ENCODE measurements at regions not wholly inside any gene's neighbourhood (a gene's known extent, or its start where the extent isn't known, plus 50 kb on each side); places are given as distances from the start of the nearest gene placed in this dataset.

DNA sequence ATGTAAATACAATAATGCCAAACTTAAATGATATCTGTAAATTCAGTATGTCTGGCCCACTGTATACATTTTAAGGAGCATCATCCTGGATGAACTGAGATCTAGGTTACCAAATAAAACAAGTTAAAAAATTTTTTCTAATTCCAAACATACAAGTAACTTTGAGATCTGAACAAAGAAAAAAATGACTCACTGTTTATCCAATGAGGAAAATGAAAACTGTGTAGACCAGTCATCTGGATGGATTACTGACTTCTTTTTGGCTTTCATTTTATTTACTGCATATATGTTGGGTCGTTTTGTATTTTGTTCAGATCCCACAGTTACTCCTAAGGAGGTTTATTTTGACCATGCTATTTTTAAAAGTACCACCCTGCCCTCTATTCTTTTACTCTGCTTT lies 189.8 kb downstream of the RBM43 start:
- DNase-seq, result no peak

DNA sequence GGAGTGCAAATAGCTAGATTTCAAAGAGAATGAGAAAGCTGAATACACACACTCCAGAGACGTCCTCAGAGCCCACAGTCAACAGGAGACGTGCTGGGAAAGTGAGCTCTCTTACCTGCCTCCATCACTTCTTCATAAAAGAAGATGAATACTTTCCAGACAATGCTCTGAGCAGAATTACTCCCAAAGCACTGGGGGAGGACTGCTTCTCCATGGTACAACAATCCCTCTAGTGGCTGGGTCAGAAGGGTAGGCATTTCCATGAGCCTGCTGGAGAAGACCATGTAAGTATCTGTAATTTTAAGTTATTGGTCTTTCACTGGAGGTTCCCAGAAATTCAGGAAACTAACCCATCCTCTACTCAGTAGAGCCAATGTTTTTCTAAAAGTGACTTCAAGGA lies 190.3 kb downstream of the RBM43 start:
- no peak for DNase-seq

DNA sequence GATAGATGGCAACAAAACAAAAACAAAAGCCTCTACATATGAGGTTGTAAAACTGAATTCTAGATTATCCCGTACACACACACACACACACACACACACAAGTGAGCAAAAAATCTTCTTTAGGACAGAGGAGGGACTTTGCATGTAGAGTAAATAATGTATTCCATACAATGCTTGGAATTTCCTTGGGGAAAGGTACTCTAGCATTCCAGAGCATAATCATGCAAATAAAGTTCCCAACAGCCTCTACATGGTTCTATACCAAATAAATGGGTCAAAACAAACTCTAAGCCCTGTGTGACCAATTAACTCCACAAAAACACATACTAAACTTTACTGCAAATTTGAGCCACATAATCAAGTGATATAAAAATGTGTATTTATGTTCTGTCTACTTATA lies 191.4 kb downstream of the RBM43 start:
- DNase-seq, result no peak

DNA sequence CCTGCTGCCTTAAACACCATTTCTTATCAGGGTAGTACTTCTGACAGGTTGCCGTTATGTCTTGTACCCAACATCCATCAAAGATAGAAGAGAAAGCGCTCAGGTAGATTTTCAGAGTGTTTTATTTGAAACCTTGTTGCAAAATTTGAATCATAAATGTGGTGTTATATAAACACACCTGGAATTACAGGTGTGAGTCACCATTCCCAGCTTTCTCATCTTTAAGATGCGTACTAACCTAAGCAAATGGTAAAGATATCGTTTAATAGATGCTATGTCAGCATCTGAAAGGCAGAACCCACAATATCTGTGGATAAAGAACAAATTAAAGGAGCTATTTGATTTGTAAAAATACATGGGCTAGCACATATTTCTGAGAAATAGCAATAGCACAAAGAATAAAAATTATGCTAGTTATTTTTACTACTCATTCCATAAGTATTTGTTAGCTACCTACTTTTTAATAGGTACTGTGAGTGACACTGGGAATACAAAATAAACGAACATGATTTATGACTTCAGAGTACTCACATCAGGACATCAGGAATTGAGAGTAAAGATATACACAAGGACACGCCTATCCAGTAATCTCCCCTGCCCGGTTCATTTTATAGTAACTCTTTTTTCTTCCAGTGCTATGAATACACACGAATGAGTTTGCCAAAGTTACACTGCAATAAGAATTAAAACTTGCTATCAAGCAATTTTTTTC lies 193.8 kb downstream of the RBM43 start:
- DNase-seq, result no peak

DNA sequence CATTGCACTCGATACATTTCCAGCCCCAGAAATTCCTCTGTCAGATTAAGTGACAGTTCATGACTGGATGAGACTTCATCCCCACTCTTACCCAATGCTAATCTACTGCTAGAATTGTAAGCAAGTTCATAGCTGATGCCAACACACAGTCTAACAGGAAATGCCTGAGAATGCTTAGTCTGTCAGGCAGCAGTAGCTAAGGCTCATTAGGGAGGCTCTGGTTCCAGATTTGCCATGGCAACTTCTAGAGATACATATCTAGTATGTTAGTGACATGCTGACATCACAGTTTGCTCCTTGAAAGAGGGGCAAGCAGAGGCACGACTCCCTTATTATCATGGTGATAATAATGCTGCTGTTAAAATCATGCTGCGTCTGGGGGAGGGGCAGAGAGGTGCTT lies 198.4 kb downstream of the RBM43 start:
- no peak for DNase-seq

DNA sequence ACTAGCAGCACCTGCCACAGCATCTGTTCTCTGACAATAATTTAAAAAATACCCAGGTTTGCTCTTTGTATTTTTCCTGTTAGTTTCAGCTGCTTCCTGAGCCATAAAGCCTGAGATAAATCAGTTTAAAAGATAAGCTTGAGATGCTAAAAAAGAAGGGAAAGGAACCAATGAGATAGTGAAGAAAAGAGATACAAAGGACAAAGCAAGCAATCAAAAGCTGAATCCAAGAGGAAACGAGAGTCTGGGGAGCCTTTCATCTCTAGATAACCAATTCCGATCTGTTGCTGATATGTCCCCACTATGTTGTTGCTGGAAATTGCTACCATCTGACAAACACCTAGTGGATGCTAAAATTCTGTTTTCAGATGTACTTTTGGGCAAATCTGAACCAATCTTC lies 201.4 kb downstream of the RBM43 start:
- no peak for DNase-seq

DNA sequence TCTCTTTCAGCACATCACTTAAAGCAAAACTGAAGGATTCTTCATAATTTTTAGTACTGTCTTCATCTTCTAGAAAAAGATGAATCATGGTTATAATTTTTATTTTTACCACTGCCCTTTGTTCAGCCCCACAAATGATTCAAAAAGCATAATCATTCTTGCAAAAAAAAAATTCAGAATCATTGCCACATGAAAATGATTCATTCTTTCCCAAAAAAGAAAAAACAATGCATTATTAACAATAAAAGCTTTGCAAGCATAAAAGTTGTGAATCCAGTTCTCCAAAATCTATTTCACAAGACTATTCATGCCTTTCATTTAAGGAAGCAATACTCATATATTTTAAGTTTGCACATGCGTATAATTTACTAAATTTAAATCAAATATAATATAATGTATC lies 204.8 kb downstream of the RBM43 start:
- no peak for DNase-seq

DNA sequence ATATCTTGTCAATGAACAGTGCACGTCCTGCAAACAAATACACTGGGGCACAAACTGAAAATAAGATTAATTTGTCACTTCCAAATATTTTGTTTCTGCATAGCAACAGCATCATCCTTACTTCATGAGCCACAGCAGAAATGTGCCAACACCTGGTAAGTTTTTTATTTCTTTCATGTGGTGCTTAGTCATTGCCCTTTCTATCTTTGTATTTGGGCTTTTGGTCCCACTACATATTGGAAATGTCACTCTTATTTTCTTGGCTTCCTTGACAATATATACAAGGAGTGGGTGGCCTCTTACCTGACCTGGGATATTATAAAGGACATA lies 208.0 kb downstream of the RBM43 start:
- DNase-seq, result no peak

DNA sequence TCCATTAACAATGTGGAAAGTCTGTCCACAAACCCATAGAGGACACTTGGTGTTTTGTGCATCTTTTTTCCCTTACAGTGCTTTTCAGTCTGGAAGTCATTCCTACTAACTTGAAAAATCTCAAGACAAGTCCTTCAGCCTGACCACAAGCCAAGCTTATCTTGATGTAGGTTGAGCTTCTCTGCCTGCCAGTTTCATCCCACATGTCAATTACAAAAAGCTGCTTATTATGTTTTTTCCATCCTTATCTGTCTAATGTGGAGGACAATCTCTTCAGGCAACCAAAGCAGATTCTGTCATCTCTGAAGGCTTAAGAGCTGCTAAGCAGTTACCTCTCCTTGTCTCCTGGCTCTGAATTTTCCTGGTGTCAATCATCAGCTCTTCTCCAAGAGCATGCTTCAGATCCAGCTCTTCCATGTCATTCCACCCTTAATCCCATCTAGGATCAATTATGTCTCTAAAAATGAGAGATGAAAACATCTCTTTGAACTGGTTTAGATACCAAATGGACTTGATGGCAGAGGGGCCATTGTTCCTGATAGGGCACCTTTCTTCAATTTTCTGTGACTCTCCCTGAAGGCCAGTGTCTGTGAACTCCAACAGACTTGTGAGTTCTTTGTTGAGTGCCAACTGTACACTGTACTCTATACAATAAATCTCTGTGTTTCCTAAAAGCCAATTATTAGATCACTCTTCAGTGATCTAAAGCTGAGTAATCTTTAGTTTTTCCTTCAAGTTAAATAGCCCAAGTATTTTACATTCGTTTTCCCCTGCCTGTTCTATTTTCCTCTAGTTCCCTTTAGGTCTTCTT lies 208.6 kb downstream of the RBM43 start:
- no peak for DNase-seq

DNA sequence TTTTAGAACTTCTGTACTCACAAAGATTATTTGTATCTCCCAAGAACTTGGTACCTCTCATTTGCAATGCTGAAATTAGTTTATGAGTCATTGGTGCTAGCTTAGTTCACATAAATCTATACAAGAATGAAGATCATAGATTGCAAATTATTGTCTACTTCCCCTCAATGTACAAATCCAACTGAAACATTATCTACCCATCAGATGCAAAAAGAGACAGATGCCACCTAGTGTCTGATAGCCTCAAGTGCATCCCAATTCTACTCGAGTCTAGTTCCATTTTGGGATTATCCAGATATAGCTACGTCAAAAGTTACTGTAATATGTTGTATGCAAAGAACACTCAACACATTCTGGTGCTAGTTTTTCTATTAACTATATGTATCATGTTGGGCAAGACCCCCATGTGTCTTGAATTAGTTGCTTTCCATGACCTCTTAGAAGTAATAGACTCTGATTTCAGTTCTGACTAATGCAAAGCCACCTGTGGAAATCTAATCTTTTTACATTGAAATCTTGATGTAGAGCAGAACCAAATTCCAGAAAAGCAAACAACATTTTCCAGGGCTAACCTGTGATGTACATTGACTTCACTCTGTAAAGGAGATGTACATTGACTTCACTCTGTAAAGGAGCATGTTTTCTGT lies 210.0 kb downstream of the RBM43 start:
- DNase-seq, result no peak

DNA sequence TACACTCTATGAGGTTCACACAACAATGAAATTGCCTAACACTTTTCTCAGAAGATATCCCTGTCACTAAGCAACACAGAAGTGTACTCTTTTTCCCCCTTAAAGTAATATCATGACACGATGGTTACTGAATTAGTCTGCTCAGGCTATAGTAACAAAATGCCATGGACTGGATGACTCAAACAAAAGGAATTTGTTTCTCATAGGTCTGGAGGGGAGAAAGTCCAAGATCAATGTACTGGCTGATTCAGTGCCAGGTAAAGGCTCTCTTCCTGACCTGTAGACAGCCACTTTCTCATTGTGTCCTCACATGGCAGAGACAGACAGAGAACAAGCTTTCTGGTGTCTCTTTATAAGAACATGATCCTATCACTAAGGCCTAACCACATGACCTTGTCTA lies 211.9 kb downstream of the RBM43 start:
- no peak for DNase-seq

DNA sequence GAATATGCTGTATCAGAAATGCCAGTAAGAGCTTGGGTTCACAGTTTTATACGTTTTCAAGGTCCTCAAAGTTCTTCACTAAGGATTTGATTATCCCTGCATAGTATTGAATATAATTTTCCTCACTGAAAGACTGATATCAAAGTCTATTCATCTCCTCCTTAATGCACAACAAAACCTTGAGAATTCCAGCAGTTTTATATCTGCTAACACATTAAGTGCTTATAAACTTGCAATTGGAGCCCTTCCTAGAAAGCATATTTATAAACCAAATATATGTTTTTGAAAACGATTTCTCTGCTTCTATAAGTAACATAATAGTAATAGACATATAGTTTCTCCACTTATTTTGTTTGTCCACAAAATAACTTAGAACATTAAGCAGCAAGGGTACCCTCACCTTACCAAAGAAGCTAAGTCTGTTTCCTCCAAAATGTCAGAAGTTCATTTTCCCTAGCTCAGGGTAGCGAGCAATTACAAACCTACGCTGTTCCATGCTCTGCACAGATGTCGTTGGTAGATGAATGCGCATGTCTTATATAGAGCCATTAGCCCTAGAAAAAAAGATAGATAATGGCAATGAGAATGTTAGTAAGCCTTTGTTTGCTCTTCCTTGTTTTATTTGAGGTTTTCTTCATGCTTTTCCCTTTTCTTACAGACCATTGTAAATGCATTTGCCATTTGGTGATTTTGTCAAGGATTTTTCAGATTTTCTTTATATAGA lies 213.2 kb downstream of the RBM43 start:
- no peak for DNase-seq

DNA sequence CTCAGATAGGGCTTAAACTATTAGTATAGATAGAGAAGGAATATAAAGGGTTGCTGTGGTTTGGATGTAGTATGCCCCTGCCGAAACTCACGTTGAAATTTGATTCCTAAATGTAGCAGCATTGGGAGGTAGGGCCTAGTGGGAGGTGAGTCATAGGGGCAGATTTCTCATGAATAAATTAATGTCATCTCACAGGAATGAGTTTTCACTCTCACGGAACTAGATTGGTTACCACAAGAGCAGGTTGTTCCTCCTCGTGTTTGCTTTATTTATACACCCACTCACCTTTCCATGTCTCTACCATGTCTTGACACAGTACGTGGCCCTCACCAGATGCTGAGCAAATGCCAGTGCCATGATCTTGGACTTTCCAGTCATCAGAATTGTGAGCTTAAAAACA lies 218.2 kb downstream of the RBM43 start:
- DNase-seq, result no peak

DNA sequence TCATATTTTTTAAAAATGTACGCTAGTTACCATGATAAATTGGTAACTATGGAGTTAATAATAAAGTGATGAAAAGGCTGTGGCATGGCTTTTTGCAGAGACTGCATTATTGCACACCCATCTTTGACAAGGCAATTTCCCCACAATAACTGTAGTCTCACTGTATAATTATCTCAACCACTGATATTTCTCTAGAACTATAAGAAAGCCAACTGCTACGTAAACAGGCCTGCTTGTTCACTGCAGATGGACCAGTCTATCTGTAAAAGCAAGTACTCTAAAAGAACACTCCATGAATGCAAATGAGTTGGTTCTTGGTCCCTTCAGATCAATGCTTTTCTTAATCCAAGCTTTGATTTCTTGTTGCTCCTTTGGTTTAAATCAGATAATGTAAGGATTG lies 218.7 kb downstream of the RBM43 start:
- DNase-seq, result no peak

DNA sequence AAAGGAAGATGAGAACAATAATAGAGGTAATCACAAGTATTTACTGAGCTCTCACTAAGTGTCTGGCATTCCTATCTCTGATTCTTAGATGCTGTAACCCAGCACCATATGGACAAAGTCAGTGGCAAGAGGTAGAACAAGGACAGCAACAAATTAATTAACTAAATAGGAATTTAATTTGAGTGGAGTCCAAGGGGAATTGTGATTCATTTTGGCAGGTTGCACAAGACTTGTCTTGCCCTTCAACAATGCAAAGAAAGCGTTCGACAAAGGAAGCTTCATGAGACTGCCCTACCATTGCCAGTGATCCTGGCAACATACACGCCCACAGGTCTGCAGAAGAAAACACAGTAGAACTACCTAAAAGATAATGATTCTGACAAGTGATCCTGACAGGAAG lies 221.6 kb downstream of the RBM43 start:
- DNase-seq, result no peak

DNA sequence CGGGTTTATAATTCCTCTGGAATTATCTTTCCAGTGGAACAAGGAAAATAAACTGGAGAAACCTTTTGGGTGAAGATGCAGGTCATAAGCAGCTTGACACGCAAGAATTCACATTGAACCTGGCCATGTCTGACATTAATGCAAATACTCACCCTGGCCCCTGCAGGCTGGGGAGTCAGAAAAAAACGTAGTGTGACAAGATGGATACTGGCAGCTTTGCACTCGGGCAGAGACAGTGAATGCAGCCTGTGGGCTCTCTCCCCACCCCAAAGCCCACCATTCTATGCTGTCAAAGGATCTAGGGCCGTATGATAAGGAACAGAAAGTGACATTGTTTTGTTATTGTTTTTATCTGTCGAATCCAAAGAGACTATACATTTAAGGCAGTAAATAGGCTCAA lies 223.1 kb downstream of the RBM43 start:
- DNase-seq, result no peak

DNA sequence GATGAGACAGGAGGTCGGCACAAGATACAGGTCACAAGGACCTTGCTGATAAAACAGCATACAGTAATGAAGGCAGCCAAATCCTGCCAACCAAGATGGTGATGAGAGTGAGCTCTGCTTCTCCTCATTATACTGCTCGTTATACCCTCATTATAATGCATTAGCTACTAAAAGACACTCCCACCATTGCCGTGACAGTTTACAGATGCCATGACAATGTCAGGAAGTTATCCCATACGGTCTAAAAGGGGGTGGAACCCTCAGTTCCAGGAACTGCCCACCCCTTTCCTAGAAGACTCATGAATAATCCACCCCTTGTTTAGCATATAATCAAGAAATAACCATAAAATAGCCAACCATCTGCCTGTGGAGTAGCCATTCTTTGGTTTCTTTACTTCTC lies 224.2 kb downstream of the RBM43 start:
- DNase-seq, result no peak

DNA sequence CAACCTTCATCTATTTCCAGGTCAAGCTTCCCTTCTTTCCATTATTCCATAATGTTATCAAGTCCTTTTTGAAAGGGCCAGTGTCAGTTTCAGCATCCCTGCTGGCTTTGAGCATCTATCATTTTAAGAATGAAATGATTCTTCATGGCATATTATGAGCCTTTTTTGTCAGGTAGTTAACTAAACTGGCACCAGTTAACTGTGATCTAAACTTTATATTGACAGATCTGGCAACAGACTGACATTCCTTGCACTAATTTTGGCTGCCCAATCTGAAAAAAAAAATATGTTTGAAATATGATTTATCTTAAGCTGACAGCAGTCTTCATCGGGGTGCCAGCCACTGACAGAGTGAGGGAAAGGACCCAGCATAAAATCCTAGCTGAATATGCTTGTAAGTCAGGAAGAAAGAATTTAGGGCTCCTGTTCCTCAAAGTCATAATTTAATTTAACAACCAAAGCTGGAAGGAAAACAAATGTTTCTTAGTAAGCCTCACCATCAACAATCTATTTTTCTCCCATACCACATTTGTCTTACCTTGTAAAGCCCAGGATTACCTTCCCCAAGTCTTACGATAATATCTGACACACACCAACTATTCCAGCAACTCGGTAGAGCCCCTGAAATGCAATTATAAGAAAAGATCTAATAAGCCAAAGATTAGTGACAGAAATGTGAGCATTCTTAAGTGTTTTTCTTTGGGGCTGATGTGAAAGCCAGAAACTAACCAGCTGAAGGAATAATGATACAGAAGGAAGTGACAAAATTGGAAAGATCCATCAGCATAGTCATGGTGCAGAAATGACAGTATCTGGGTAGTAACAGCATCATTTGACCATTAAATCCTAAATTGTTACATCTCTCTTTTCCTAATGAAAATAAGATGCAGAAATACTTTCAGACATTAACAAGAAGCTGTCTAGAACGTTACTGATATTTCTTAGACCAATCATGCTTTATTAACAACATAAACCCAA lies 228.1 kb downstream of the RBM43 start:
- no peak for DNase-seq

DNA sequence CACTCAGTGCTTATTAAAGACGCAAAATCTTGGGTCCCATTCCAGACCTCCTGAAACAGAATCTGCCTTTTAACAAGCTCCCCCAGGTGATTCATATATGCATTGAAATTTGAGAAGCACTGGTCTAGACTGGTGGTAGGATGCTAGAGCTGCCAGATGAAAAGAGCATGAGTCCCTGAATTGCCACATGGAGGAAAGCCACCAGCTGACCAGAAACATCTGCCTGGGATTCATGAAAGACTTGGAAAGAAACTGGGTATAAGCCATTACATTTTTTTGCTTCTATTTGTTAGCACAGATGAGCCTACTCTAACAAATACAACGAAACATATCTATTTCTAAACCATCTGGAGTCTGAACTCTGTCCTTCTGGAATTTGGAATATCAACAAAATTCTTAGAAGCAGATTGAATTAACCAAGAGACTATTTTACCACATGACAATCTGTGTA lies 228.9 kb downstream of the RBM43 start:
- no peak for DNase-seq

DNA sequence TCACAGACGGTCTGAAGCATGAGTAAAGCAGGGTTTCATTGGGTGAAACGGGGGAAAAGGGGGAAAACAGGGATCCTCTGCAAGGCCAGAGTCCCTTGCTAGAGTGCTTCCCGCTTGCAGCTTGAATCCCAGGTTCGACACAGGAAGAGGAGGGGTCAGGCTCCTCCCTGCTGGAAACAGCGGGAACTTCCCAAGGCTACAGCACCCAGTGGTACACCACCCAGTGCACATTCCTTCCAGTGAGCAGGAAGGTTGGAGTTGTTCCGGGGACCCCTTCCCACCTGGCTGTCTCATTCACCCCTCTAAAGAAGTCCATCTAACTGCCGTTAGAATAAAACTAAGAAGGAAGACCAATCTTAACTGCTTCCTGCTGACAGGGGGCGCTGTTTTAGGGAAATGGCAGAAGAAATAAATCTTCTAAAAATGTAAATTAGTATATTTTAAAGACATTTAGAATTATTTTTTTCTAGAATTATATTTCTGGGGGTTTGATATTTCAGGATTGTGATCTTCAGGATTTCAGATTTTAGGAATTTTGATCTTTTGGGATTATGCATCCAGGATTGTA lies 230.9 kb downstream of the RBM43 start:
- no peak for DNase-seq

DNA sequence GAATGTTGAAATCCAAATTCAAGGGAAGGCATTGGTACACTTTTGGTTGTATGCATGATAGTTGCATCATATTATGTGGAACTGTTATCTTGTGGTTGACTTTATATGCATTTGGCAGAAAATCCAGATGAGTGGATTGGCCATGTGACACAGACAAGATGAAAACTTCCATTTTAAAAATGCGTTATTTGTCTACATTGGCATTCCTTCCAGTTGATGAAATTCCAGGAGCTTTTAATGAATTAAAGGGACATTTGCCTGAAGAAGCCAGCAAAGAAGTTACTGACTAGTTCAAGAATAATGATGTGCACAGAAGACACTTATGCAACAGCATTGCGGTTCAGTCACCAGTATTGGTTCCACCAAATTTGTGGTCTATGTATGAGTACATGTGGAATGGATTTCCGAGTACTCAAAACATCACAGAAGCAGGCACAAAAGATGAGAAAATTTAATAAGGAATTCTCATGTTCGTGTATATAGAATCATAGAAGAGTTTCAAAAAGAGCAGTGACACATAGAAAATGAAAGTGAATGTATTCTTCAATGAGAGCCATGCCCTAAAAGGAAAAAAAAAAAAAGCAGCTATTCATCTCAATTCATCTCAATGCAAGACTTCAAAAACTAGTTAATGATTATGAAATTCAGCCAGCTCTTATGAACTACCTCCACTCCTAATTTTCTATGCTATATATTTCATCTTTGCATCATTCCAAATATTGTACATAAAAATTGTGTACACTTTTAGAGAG lies 232.1 kb downstream of the RBM43 start:
- DNase-seq, result no peak

All from 8988T (cell line).